ENCODE measurements at regions not wholly inside any gene's neighbourhood (a gene's known extent, or its start where the extent isn't known, plus 50 kb on each side); places are given as distances from the start of the nearest gene placed in this dataset.

DNA sequence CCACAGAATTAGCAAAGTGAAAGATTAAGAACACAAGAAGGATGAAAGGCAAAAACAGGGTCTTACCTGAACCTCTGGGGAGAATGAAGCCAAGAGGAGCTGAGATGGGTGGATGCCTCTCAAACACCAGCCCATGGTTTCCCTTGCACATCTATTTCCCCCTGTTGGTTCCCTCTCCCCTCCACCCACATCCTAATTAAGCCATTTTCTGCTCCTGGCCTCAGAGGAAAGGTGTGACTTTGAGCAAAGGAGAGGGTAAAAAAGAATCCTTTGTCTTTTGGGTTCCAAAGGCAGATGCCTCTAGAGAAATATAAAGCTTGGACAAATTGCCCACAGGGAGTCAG lies 214.9 kb downstream of the RAP2A start:
- no peak for TF ChIP-seq ZNF565 (CRISPR knock-in tag; conservative IDR thresholded peaks at IDR 0.05; ENCODE audit: low read depth)
- no peak for TF ChIP-seq ZNF70 (CRISPR knock-in tag; IDR thresholded peaks at IDR 0.05)
- no peak for TF ChIP-seq ZC3H10 (CRISPR knock-in tag; IDR thresholded peaks at IDR 0.05)
- TF ChIP-seq ZFP30 (CRISPR knock-in tag; IDR thresholded peaks at IDR 0.05) = no peak
- TF ChIP-seq, protein P1, sequence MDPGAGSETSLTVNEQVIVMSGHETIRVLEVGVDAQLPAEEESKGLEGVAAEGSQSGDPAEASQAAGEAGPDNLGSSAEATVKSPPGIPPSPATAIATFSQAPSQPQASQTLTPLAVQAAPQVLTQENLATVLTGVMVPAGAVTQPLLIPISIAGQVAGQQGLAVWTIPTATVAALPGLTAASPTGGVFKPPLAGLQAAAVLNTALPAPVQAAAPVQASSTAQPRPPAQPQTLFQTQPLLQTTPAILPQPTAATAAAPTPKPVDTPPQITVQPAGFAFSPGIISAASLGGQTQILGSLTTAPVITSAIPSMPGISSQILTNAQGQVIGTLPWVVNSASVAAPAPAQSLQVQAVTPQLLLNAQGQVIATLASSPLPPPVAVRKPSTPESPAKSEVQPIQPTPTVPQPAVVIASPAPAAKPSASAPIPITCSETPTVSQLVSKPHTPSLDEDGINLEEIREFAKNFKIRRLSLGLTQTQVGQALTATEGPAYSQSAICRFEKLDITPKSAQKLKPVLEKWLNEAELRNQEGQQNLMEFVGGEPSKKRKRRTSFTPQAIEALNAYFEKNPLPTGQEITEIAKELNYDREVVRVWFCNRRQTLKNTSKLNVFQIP (CRISPR knock-in tag; IDR thresholded peaks at IDR 0.05; ENCODE audit: borderline replicate concordance, low read depth) = no peak
- TF ChIP-seq ZFP3 (CRISPR knock-in tag; IDR thresholded peaks at IDR 0.05) = no peak
- TF ChIP-seq, protein P2, sequence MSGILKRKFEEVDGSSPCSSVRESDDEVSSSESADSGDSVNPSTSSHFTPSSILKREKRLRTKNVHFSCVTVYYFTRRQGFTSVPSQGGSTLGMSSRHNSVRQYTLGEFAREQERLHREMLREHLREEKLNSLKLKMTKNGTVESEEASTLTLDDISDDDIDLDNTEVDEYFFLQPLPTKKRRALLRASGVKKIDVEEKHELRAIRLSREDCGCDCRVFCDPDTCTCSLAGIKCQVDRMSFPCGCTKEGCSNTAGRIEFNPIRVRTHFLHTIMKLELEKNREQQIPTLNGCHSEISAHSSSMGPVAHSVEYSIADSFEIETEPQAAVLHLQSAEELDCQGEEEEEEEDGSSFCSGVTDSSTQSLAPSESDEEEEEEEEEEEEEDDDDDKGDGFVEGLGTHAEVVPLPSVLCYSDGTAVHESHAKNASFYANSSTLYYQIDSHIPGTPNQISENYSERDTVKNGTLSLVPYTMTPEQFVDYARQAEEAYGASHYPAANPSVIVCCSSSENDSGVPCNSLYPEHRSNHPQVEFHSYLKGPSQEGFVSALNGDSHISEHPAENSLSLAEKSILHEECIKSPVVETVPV (CRISPR knock-in tag; IDR thresholded peaks at IDR 0.05) = no peak
- TF ChIP-seq SNAI2 (CRISPR knock-in tag; IDR thresholded peaks at IDR 0.05) = no peak
- TF ChIP-seq TOX (CRISPR knock-in tag; IDR thresholded peaks at IDR 0.05; ENCODE audit: borderline replicate concordance) = no peak
- TF ChIP-seq, protein P3, sequence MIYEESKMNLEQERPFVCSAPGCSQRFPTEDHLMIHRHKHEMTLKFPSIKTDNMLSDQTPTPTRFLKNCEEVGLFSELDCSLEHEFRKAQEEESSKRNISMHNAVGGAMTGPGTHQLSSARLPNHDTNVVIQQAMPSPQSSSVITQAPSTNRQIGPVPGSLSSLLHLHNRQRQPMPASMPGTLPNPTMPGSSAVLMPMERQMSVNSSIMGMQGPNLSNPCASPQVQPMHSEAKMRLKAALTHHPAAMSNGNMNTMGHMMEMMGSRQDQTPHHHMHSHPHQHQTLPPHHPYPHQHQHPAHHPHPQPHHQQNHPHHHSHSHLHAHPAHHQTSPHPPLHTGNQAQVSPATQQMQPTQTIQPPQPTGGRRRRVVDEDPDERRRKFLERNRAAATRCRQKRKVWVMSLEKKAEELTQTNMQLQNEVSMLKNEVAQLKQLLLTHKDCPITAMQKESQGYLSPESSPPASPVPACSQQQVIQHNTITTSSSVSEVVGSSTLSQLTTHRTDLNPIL (CRISPR knock-in tag; IDR thresholded peaks at IDR 0.05; ENCODE audit: low read depth) = no peak
- TF ChIP-seq ISL1 (CRISPR knock-in tag; IDR thresholded peaks at IDR 0.05) = no peak
- no peak for TF ChIP-seq ZNF8 (CRISPR knock-in tag; IDR thresholded peaks at IDR 0.05)
- ATAC-seq = no peak

GRCh38 chr13:97653443-97654140 lies 219.6 kb downstream of the RAP2A start:
- TF ChIP-seq ISL1 (CRISPR knock-in tag; IDR thresholded peaks at IDR 0.05) (no peak), ZFP30 (CRISPR knock-in tag; IDR thresholded peaks at IDR 0.05) (no peak), ESRRG (CRISPR knock-in tag; IDR thresholded peaks at IDR 0.05) (no peak), TOX (CRISPR knock-in tag; IDR thresholded peaks at IDR 0.05; ENCODE audit: borderline replicate concordance) (no peak), ZFP3 (CRISPR knock-in tag; IDR thresholded peaks at IDR 0.05) (no peak), ZNF70 (CRISPR knock-in tag; IDR thresholded peaks at IDR 0.05) (no peak), ARNTL (CRISPR knock-in tag; IDR thresholded peaks at IDR 0.05; ENCODE audit: borderline replicate concordance, low read depth) (no peak), TCF4 (CRISPR knock-in tag; IDR thresholded peaks at IDR 0.05; ENCODE audit: borderline replicate concordance) (no peak), OSR1 (CRISPR knock-in tag; IDR thresholded peaks at IDR 0.05) (no peak), CSDC2 (CRISPR knock-in tag; IDR thresholded peaks at IDR 0.05) (no peak), PPARA (CRISPR knock-in tag; IDR thresholded peaks at IDR 0.05; ENCODE audit: borderline replicate concordance) (no peak), RARB (CRISPR knock-in tag; IDR thresholded peaks at IDR 0.05) (no peak), ZNF565 (CRISPR knock-in tag; conservative IDR thresholded peaks at IDR 0.05; ENCODE audit: low read depth) (no peak), ZNF8 (CRISPR knock-in tag; IDR thresholded peaks at IDR 0.05) (no peak)
- TF ChIP-seq, protein P2 (CRISPR knock-in tag; IDR thresholded peaks at IDR 0.05) = no peak
- TF ChIP-seq, protein P3 (CRISPR knock-in tag; IDR thresholded peaks at IDR 0.05; ENCODE audit: low read depth) = no peak
- TF ChIP-seq, protein P1 (CRISPR knock-in tag; IDR thresholded peaks at IDR 0.05; ENCODE audit: borderline replicate concordance, low read depth) = no peak
- no peak for ATAC-seq

DNA sequence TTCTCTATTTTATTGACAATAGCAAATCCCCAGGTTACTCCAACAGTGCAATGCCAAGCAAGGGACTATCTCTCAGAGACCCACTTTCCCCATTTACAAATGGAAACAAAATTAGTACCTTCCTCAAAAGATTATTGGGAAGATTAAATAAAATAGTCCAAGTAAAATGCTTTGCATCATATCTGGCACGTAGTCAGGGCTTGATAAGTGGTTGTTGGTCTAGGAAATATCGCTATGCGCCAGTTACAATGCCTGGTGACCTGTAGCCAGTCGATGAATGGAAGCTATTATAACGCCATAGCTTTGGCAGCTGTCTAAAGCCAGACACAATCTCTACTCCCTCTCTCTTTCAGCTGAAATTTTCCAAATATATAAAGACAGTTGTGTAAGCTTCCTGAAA lies 220.3 kb downstream of the RAP2A start:
- ATAC-seq = no peak
- TF ChIP-seq ISL1 (CRISPR knock-in tag; IDR thresholded peaks at IDR 0.05) (no peak), ZC3H10 (CRISPR knock-in tag; IDR thresholded peaks at IDR 0.05) (no peak), BACH2 (CRISPR knock-in tag; IDR thresholded peaks at IDR 0.05; ENCODE audit: borderline replicate concordance) (no peak), ZNF565 (CRISPR knock-in tag; conservative IDR thresholded peaks at IDR 0.05; ENCODE audit: low read depth) (no peak), SNAI2 (CRISPR knock-in tag; IDR thresholded peaks at IDR 0.05) (no peak), TCF4 (CRISPR knock-in tag; IDR thresholded peaks at IDR 0.05; ENCODE audit: borderline replicate concordance) (no peak), ZNF8 (CRISPR knock-in tag; IDR thresholded peaks at IDR 0.05) (no peak), RARB (CRISPR knock-in tag; IDR thresholded peaks at IDR 0.05) (no peak)
- TF ChIP-seq, protein P2 (CRISPR knock-in tag; IDR thresholded peaks at IDR 0.05) = no peak
- TF ChIP-seq, protein P3 (CRISPR knock-in tag; IDR thresholded peaks at IDR 0.05; ENCODE audit: low read depth) = no peak

Data from SK-N-SH treated with all-trans-retinoic acid at 6 μM for 48 hours (cell line).